ENCODE measurements at regions not wholly inside any gene's neighbourhood (a gene's known extent, or its start where the extent isn't known, plus 50 kb on each side); places are given as distances from the start of the nearest gene placed in this dataset.

DNA sequence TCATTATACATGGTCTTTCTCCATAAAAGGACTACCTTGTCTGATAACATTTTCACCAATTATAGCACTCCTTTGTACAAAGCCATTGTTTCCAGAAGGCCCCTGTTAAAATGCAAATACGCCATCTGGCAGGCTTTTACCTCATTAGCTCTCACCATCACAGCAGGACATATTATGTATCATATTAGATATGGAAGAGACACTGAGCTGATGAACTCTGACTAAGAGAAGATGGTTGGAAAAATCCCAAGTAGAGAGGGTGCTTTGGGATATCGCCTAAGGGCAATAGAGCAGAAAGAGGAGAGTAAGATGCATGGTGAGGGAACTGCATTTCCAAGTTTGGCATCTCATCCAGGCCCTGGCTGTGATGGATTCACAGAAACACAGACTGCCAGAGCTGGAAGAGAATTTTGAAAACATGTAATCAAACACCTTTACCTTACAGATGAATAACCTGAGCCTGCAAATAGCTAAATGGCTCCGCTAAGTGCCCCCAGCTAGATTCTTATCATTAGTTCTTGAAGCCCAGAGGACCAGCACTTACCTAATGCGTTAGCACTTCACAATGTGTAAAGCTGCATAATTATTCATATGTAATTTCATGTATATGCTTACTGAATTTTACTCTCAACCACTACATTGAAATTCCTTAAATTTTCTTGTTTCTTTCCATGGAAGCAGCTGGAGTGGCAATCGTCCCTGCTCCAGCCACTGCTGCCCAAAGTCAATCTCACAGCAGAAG, 393.6 kb upstream of the IZUMO3 start:
- no peak for TF ChIP-seq POLR2AphosphoS5 (IDR thresholded peaks at IDR 0.05)
- TF ChIP-seq, protein P1, sequence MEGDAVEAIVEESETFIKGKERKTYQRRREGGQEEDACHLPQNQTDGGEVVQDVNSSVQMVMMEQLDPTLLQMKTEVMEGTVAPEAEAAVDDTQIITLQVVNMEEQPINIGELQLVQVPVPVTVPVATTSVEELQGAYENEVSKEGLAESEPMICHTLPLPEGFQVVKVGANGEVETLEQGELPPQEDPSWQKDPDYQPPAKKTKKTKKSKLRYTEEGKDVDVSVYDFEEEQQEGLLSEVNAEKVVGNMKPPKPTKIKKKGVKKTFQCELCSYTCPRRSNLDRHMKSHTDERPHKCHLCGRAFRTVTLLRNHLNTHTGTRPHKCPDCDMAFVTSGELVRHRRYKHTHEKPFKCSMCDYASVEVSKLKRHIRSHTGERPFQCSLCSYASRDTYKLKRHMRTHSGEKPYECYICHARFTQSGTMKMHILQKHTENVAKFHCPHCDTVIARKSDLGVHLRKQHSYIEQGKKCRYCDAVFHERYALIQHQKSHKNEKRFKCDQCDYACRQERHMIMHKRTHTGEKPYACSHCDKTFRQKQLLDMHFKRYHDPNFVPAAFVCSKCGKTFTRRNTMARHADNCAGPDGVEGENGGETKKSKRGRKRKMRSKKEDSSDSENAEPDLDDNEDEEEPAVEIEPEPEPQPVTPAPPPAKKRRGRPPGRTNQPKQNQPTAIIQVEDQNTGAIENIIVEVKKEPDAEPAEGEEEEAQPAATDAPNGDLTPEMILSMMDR (IDR thresholded peaks at IDR 0.05 in 8 of 11, conservative IDR thresholded peaks at IDR 0.05 in 3 of 11), result no peak
- TF ChIP-seq POLR2A (IDR thresholded peaks at IDR 0.05), result no peak
- no peaks in the 10 kb centered on the region for H3K36me3 ChIP-seq
- H3K27ac ChIP-seq, result no peak overlapping the region
- H3K9me3 ChIP-seq, result peaks cover 0 to 14% (median 2%) of the 10 kb centered on the region in 8 donors
- H3K4me1 ChIP-seq, result no peaks in the 10 kb centered on the region
- intact Hi-C loops (cut with DNase I; ENCODE audit: low total_unique reads), result no loop called here
- no peak overlapping the region for H3K4me3 ChIP-seq
- no peaks in the 10 kb centered on the region for H3K27me3 ChIP-seq (replicated peaks in 1 of 7)
- 77 to 84% (median 78%) methylated on average over 5 of the region's 5 CpGs for WGBS, 5 donors
- no peak for DNase-seq

DNA sequence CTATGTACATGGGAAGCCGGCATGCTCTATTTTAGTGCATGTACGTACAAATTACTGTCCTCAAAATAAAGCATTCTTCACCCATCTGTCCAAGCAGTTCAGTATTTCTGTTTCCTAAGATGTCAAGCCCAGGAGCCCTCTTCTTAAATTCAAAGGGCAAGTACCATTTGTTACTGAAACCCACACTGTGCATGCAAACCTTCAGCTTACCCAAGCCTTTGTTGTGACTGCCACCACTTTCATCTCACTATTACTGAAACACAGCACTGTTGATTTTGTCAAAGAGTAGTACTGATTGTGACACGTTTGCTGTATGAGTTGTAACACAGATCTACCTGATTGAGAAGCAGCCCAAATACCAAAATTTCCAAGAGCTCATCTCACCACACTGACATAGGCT, 390.4 kb upstream of the IZUMO3 start:
- Histone ChIP-seq H3K27me3 (replicated peaks in 1 of 7) (no peaks in the 10 kb centered on the region), H3K9me3 (peaks cover 0 to 8% (median 0%) of the 10 kb centered on the region in 8 donors), H3K36me3 (no peaks in the 10 kb centered on the region), H3K27ac (no peak overlapping the region), H3K4me1 (no peaks in the 10 kb centered on the region), H3K4me3 (no peak overlapping the region)
- TF ChIP-seq, protein P1 (IDR thresholded peaks at IDR 0.05 in 8 of 11, conservative IDR thresholded peaks at IDR 0.05 in 3 of 11), result no peak
- WGBS, 5 donors, result 65 to 77% (median 70%) methylated on average over 3 of the region's 3 CpGs
- DNase-seq, result no peak
- intact Hi-C loops (cut with DNase I; ENCODE audit: low total_unique reads), result no loop called here

DNA sequence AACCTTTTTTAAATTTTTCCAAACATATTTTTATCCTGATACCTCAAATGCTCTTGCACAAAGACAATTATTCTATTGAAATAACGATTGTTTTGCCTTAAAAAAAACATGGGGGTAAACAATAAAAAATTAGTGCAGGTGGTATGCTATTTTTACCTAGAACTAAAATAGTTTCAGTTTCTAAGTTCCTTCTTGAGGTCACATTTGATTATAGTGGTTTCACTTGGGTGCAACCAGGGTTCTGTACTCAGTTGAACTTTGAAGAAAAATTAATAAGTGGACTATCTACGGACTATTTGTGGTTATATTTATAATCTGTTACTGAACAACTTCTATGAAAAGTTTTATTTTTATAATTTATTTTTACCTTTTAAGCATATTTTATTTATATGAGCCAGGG, 387.1 kb upstream of the IZUMO3 start:
- H3K4me1 ChIP-seq, result no peaks in the 10 kb centered on the region
- no peaks in the 10 kb centered on the region for H3K36me3 ChIP-seq
- H3K27me3 ChIP-seq (replicated peaks in 1 of 7), result no peaks in the 10 kb centered on the region
- H3K9me3 ChIP-seq, result peaks cover 0 to 6% (median 0%) of the 10 kb centered on the region in 8 donors
- no peak for DNase-seq
- no peak overlapping the region for H3K27ac ChIP-seq
- no peak for TF ChIP-seq POLR2A (IDR thresholded peaks at IDR 0.05)
- TF ChIP-seq POLR2AphosphoS5 (IDR thresholded peaks at IDR 0.05), result no peak
- TF ChIP-seq, protein P1 (IDR thresholded peaks at IDR 0.05 in 8 of 11, conservative IDR thresholded peaks at IDR 0.05 in 3 of 11), result no peak
- H3K4me3 ChIP-seq, result no peak overlapping the region
- intact Hi-C loops (cut with DNase I; ENCODE audit: low total_unique reads), result no loop called here
- WGBS, 5 donors, result 52 to 60% (median 55%) methylated on average over 2 of the region's 2 CpGs

DNA sequence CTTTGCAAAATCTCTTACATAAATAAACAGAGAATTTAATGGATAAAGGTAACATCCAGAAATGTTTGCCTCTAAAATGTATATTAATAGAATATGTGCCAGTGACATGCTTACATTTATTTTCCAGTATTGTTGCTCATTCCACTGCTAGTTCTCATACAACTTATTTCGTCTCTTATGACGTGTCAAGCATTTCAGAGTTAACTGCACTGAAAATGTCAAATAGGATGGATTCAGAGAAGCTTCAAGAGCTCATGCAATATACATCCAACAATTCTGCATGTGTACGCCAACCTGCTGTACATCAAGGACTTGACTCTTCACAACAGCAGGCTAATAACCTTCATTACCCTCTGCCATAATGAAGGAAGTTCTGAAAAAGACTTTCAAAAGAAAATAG, 386.2 kb upstream of the IZUMO3 start:
- no peaks in the 10 kb centered on the region for H3K4me1 ChIP-seq
- no peaks in the 10 kb centered on the region for H3K27me3 ChIP-seq (replicated peaks in 1 of 7)
- intact Hi-C loops (cut with DNase I; ENCODE audit: low total_unique reads), result no loop called here
- no peak overlapping the region for H3K4me3 ChIP-seq
- no peaks in the 10 kb centered on the region for H3K36me3 ChIP-seq
- no peak overlapping the region for H3K27ac ChIP-seq
- TF ChIP-seq POLR2AphosphoS5 (IDR thresholded peaks at IDR 0.05), result no peak
- no peak for TF ChIP-seq POLR2A (IDR thresholded peaks at IDR 0.05)
- TF ChIP-seq, protein P1 (IDR thresholded peaks at IDR 0.05 in 8 of 11, conservative IDR thresholded peaks at IDR 0.05 in 3 of 11), result no peak
- peaks cover 0 to 3% (median 0%) of the 10 kb centered on the region in 8 donors for H3K9me3 ChIP-seq
- 51 to 56% (median 51%) methylated on average over 3 of the region's 3 CpGs for WGBS, 5 donors
- DNase-seq, result no peak

All from spleen (tissue), 11 donors.